ENCODE measurements at regions not wholly inside any gene's neighbourhood (a gene's known extent, or its start where the extent isn't known, plus 50 kb on each side); places are given as distances from the start of the nearest gene placed in this dataset.

GRCh38 chr4:1493540-1494287 lies 87.5 kb upstream of the NKX1-1 start:
- TF ChIP-seq CTCF (IDR thresholded peaks at IDR 0.05; ENCODE audit: insufficient read depth, low read length) (no peak), POLR2AphosphoS5 (IDR thresholded peaks at IDR 0.05; ENCODE audit: low read depth) (no peak), REST (IDR thresholded peaks at IDR 0.05; ENCODE audit: insufficient replicate concordance, low read depth) (no peak), SPI1 (IDR thresholded peaks at IDR 0.05; ENCODE audit: borderline replicate concordance, low read depth) (no peak), GABPA (IDR thresholded peaks at IDR 0.05; ENCODE audit: low read depth) (no peak)
